Astrocyte (in vitro differentiated cells and primary cell): ENCODE measurements at regions not wholly inside any gene's neighbourhood (a gene's known extent, or its start where the extent isn't known, plus 50 kb on each side); places are given as distances from the start of the nearest gene placed in this dataset.

Experiments
- DNase-seq: peaks from one replicate; pipeline ENCODE4 v3.0.0-alpha.2; 2010; ENCODE audit warnings: low read depth
- FAIRE-seq: peaks from 2 replicates; lab custom pipeline; 2011; peaks lifted over from hg19 to GRCh38; lab: Jason Lieb, UNC
- H2AFZ ChIP-seq: 2 replicates; pipeline ENCODE4 v1.6.0; 2012; ENCODE audit warnings: low read depth, low read length, inconsistent platforms
- H3K27ac ChIP-seq: 2 replicates; pipeline ENCODE4 v1.5.1; 2011; ENCODE audit warnings: low read depth, low read length, inconsistent platforms
- H3K27me3 ChIP-seq: 2 replicates; pipeline ENCODE4 v1.6.0; 2011; ENCODE audit warnings: low read length, inconsistent platforms; ENCODE audit not compliant: insufficient read depth
- H3K36me3 ChIP-seq: 2 replicates; pipeline ENCODE4 v1.5.1; 2011; ENCODE audit warnings: low read length, inconsistent platforms; ENCODE audit not compliant: insufficient read depth
- H3K4me1 ChIP-seq: 2 replicates; pipeline ENCODE4 v1.5.1; 2011; ENCODE audit warnings: low read length, inconsistent platforms; ENCODE audit not compliant: insufficient read depth
- H3K4me2 ChIP-seq: 2 replicates; pipeline ENCODE4 v1.6.0; 2012; ENCODE audit warnings: low read length, inconsistent platforms
- H3K4me3 ChIP-seq: 2 replicates; pipeline ENCODE4 v1.5.1; 2011; ENCODE audit warnings: low read depth, mild to moderate bottlenecking, low read length, inconsistent platforms; ENCODE audit not compliant: insufficient read depth
- H3K79me2 ChIP-seq: 2 replicates; pipeline ENCODE4 v1.6.0; 2012; ENCODE audit warnings: mild to moderate bottlenecking, low read length, inconsistent platforms; ENCODE audit not compliant: insufficient read depth
- H3K9ac ChIP-seq: 2 replicates; pipeline ENCODE4 v1.6.0; 2012; ENCODE audit warnings: mild to moderate bottlenecking, low read length, inconsistent platforms
- H3K9me3 ChIP-seq: 2 replicates; pipeline ENCODE4 v1.5.1; 2012; ENCODE audit warnings: low read depth, mild to moderate bottlenecking, low read length, inconsistent platforms; ENCODE audit not compliant: insufficient read depth
- H4K20me1 ChIP-seq: 2 replicates; pipeline ENCODE4 v1.6.0; 2012; ENCODE audit warnings: low read length, inconsistent platforms; ENCODE audit not compliant: insufficient read depth
- H3K27ac Mint-ChIP-seq: one replicate; pipeline ENCODE4 v1.8.0; 2021; ENCODE audit warnings: mild to moderate bottlenecking, mixed read lengths; ENCODE audit not compliant: unreplicated experiment
- H3K27me3 Mint-ChIP-seq: one replicate; pipeline ENCODE4 v1.8.0; 2021; ENCODE audit warnings: low read depth, mixed read lengths; ENCODE audit not compliant: unreplicated experiment
- H3K36me3 Mint-ChIP-seq: one replicate; pipeline ENCODE4 v1.8.0; 2021; ENCODE audit warnings: low read depth, mixed read lengths; ENCODE audit not compliant: unreplicated experiment
- H3K4me1 Mint-ChIP-seq: one replicate; pipeline ENCODE4 v1.8.0; 2021; ENCODE audit warnings: low read depth, mixed read lengths; ENCODE audit not compliant: unreplicated experiment
- H3K4me3 Mint-ChIP-seq: one replicate; pipeline ENCODE4 v1.8.0; 2021; ENCODE audit warnings: mild to moderate bottlenecking, moderate library complexity, mixed read lengths; ENCODE audit not compliant: unreplicated experiment
- H3K9me3 Mint-ChIP-seq: one replicate; pipeline ENCODE4 v1.8.0; 2021; ENCODE audit warnings: mild to moderate bottlenecking, mixed read lengths; ENCODE audit not compliant: unreplicated experiment
- CTCF ChIP-seq: IDR thresholded peaks from 2 replicates; pipeline ENCODE4 v1.5.1; 2011; ENCODE audit warnings: low read depth, mild to moderate bottlenecking, inconsistent platforms, low read length, moderate library complexity; ENCODE audit not compliant: insufficient read depth
- EZH2 ChIP-seq: IDR thresholded peaks from 2 replicates; pipeline ENCODE4 v1.6.1; 2012; ENCODE audit warnings: mild to moderate bottlenecking, low read length, inconsistent platforms; ENCODE audit not compliant: insufficient read depth

GRCh38 chr7:131012477-131013031 is 278.5 kb upstream of the KLF14 start:
- Histone ChIP-seq H3K9ac (no peak overlapping the region), H3K4me3 (no peak overlapping the region), H3K9me3 (no peaks in the 10 kb centered on the region), H3K36me3 (no peaks in the 10 kb centered on the region), H2AFZ (no peak overlapping the region), H3K27me3 (no peaks in the 10 kb centered on the region), H3K4me2 (peak overlapping the region; percentile 48), H3K79me2 (peaks cover 9% of the 10 kb centered on the region), H4K20me1 (no peaks in the 10 kb centered on the region), H3K4me1 (peaks cover 39% of the 10 kb centered on the region), H3K27ac (peak overlapping the region; percentile 36)
- Mint-ChIP-seq H3K27ac (no peak overlapping the region), H3K4me1 (peaks cover 62% of the 10 kb centered on the region), H3K36me3 (peaks cover 16% of the 10 kb centered on the region), H3K4me3 (no peak overlapping the region), H3K27me3 (no peaks in the 10 kb centered on the region), H3K9me3 (peaks cover 2% of the 10 kb centered on the region)
- FAIRE-seq, result no peak
- TF ChIP-seq CTCF (no peak), EZH2 (no peak)
- no peak for DNase-seq

- Mint-ChIP-seq H3K4me1 (peaks cover 65% of the 10 kb centered on the region), H3K36me3 (peaks cover 21% of the 10 kb centered on the region), H3K4me3 (no peak overlapping the region), H3K27ac (no peak overlapping the region), H3K27me3 (no peaks in the 10 kb centered on the region), H3K9me3 (peaks cover 4% of the 10 kb centered on the region)
- no peak overlapping the region for H3K9ac ChIP-seq
- no peak for TF ChIP-seq EZH2
- no peak for TF ChIP-seq CTCF
- H4K20me1 ChIP-seq, result no peaks in the 10 kb centered on the region
- no peaks in the 10 kb centered on the region for H3K27me3 ChIP-seq
- H3K27ac ChIP-seq, result no peak overlapping the region
- peaks cover 4% of the 10 kb centered on the region for H3K79me2 ChIP-seq
- H3K4me2 ChIP-seq, result no peak overlapping the region
- no peak overlapping the region for H3K4me3 ChIP-seq
- no peaks in the 10 kb centered on the region for H3K36me3 ChIP-seq
- FAIRE-seq, result no peak
- H2AFZ ChIP-seq, result no peak overlapping the region
- no peak for DNase-seq
- peaks cover 30% of the 10 kb centered on the region for H3K4me1 ChIP-seq
- H3K9me3 ChIP-seq, result no peaks in the 10 kb centered on the region
Observed at GRCh38 chr7:131013716-131014115, 279.7 kb upstream of the KLF14 start.

GRCh38 chr7:131014906-131015656 is 281.1 kb upstream of the KLF14 start:
- Mint-ChIP-seq H3K4me1 (peaks cover 56% of the 10 kb centered on the region), H3K27ac (peak overlapping the region; percentile 18)

More at GRCh38 chr7:131014906-131015656, 281.1 kb upstream of the KLF14 start:
- Histone ChIP-seq H3K4me1 (peaks cover 21% of the 10 kb centered on the region), H3K27ac (no peak overlapping the region), H3K79me2 (peaks cover 4% of the 10 kb centered on the region), H3K4me3 (no peak overlapping the region), H3K4me2 (no peak overlapping the region), H3K27me3 (no peaks in the 10 kb centered on the region), H2AFZ (no peak overlapping the region), H3K9me3 (no peaks in the 10 kb centered on the region), H3K36me3 (no peaks in the 10 kb centered on the region), H4K20me1 (no peaks in the 10 kb centered on the region), H3K9ac (no peak overlapping the region)
- Mint-ChIP-seq H3K36me3 (peaks cover 24% of the 10 kb centered on the region), H3K4me3 (no peak overlapping the region), H3K27me3 (no peaks in the 10 kb centered on the region), H3K9me3 (peaks cover 4% of the 10 kb centered on the region)
- DNase-seq (no peak), FAIRE-seq (no peak)
- TF ChIP-seq CTCF (no peak), EZH2 (no peak)
